A549 (cell line): ENCODE measurements at regions not wholly inside any gene's neighbourhood (a gene's known extent, or its start where the extent isn't known, plus 50 kb on each side); places are given as distances from the start of the nearest gene placed in this dataset.
A peak's percentile ranks its signal among the peaks of the same experiment; 100 is the strongest.

Source experiments
- ATAC-seq, 2 experiments: fragments of 200-7000 bp in 1 of 2; fragments of >200 bp in 1 of 2; cut with Nextera tagmentation in 1 of 2; cut with Tn5 transposase in 1 of 2; 3 replicates each; pipeline versions ENCODE4 v1.8.0 to v1.9.1; 2018 to 2020; ENCODE audit warnings: mild to moderate bottlenecking in 1 of 2, moderate library complexity in 1 of 2
- CTCF ChIA-PET: fragments of 300-600 bp; sonication (Branson Sonifier 250); formaldehyde crosslinking; extraction: SDS; loops from one replicate; lab custom pipeline; 2021; ENCODE audit warnings: antibody characterized with exemption, inconsistent platforms; lab: Yijun Ruan, JAX
- POLR2A ChIA-PET: fragments of 350-600 bp; formaldehyde crosslinking; extraction: SDS; loops from one replicate; lab custom pipeline; 2021; ENCODE audit warnings: antibody characterized with exemption, inconsistent platforms; lab: Yijun Ruan, JAX
- DNase-seq, 2 experiments: peaks; one replicate each; pipeline versions ENCODE4 v3.0.0 to v3.0.0-alpha.2; 2011 to 2016; ENCODE audit warnings: low read depth in 1 of 2, low spot score in 1 of 2
- FAIRE-seq: peaks from 2 replicates; lab custom pipeline; 2011; peaks lifted over from hg19 to GRCh38; lab: Jason Lieb, UNC
- H3K27ac ChIP-seq, 2 experiments: fragments of >200 bp; sonication (Bioruptor Twin); formaldehyde crosslinking; 3 replicates each; pipeline ENCODE4 v1.5.1; 2016 to 2017
- H3K4me1 ChIP-seq: fragments of >200 bp; sonication (Bioruptor Twin); formaldehyde crosslinking; 3 replicates; pipeline ENCODE4 v1.6.1; 2016
- H3K4me2 ChIP-seq: fragments of >200 bp; sonication (Bioruptor Twin); formaldehyde crosslinking; 3 replicates; pipeline ENCODE4 v1.6.1; 2016
- H3K4me3 ChIP-seq: fragments of >200 bp; sonication (Bioruptor Twin); formaldehyde crosslinking; 3 replicates; pipeline ENCODE4 v1.5.1; 2016
- H3K9me3 ChIP-seq: fragments of >200 bp; sonication (Bioruptor Twin); formaldehyde crosslinking; 3 replicates; pipeline ENCODE4 v1.6.1; 2016
- ATOH8 ChIP-seq: fragments of 250-450 bp; sonication (Bioruptor Pico); IDR thresholded peaks from 2 replicates; pipeline ENCODE4 v1.5.0; 2020; ENCODE audit warnings: low read depth, mild to moderate bottlenecking, moderate library complexity
- CEBPB ChIP-seq, 2 experiments: fragments of >200 bp in 1 of 2; sonication (Bioruptor Twin) in 1 of 2; formaldehyde crosslinking in 1 of 2; IDR thresholded peaks; 2 replicates each; pipeline ENCODE4 v1.6.1; 2012 to 2016
- CHD4 ChIP-seq: fragments of 200-600 bp; sonication (generic); IDR thresholded peaks from 2 replicates; pipeline ENCODE4 v1.6.1; 2016; ENCODE audit warnings: antibody characterized with exemption, mild to moderate bottlenecking, borderline replicate concordance
- CTCF ChIP-seq: fragments of >200 bp; sonication (Bioruptor Twin); formaldehyde crosslinking; IDR thresholded peaks from 3 replicates; pipeline ENCODE4 v1.5.1; 2016
- EHF ChIP-seq: fragments of 250-450 bp; sonication (Bioruptor Pico); IDR thresholded peaks from 2 replicates; pipeline ENCODE4 v1.5.0; 2020; ENCODE audit warnings: mild to moderate bottlenecking
- EHMT2 ChIP-seq: fragments of 200-600 bp; sonication (generic); IDR thresholded peaks from 2 replicates; pipeline ENCODE4 v1.6.1; 2016; ENCODE audit warnings: antibody characterized with exemption, low read depth, mild to moderate bottlenecking, moderate library complexity
- FOSL2 ChIP-seq, 2 experiments: fragments of 450-650 bp in 1 of 2; fragments of >200 bp in 1 of 2; sonication (Bioruptor Twin) in 1 of 2; formaldehyde crosslinking; IDR thresholded peaks; 2 replicates each; pipeline versions ENCODE4 v1.5.0 to v1.6.1; 2016 to 2020; ENCODE audit warnings: mild to moderate bottlenecking in 1 of 2, moderate library complexity in 1 of 2
- HDAC2 ChIP-seq: fragments of 200-600 bp; sonication (generic); IDR thresholded peaks from 2 replicates; pipeline ENCODE4 v1.6.1; 2016
- HOXA7 ChIP-seq: fragments of 250-450 bp; sonication (Bioruptor Pico); IDR thresholded peaks from 2 replicates; pipeline ENCODE4 v1.5.0; 2020; ENCODE audit warnings: mild to moderate bottlenecking, moderate library complexity
- HOXB5 ChIP-seq: fragments of 250-450 bp; sonication (Bioruptor Pico); IDR thresholded peaks from 2 replicates; pipeline ENCODE4 v1.5.0; 2020; ENCODE audit warnings: mild to moderate bottlenecking, moderate library complexity
- JUN ChIP-seq, 2 experiments: fragments of >200 bp; sonication (Bioruptor Twin); formaldehyde crosslinking; IDR thresholded peaks; 2 replicates in 1 of 2; 3 replicates in 1 of 2; pipeline ENCODE4 v1.6.1; 2016 to 2017
- NR3C1 ChIP-seq: fragments of >200 bp; sonication (Bioruptor Twin); formaldehyde crosslinking; IDR thresholded peaks from 3 replicates; pipeline ENCODE4 v1.6.1; 2017
- PHF8 ChIP-seq: fragments of 200-600 bp; sonication (generic); IDR thresholded peaks from 2 replicates; pipeline ENCODE4 v1.6.1; 2016; ENCODE audit warnings: low read depth, mild to moderate bottlenecking, antibody characterized with exemption, moderate library complexity, borderline replicate concordance
- POLR2AphosphoS2 ChIP-seq: conservative IDR thresholded peaks from 2 replicates; pipeline ENCODE4 v1.6.1; 2012; ENCODE audit warnings: low read length, improper control_type of control experiment, inconsistent platforms
- RARB ChIP-seq: fragments of 250-450 bp; sonication (Bioruptor Pico); IDR thresholded peaks from 2 replicates; pipeline ENCODE4 v1.8.0; 2021; ENCODE audit warnings: mild to moderate bottlenecking, moderate library complexity
- RCOR1 ChIP-seq: fragments of 150-350 bp; IDR thresholded peaks from 2 replicates; pipeline ENCODE4 v1.6.1; 2014; ENCODE audit warnings: antibody characterized with exemption, low read length, low read depth
- RNF2 ChIP-seq: fragments of 200-600 bp; sonication (generic); IDR thresholded peaks from 2 replicates; pipeline ENCODE4 v1.6.1; 2016; ENCODE audit warnings: low read depth, mild to moderate bottlenecking, antibody characterized with exemption, moderate library complexity, borderline replicate concordance
- USF2 ChIP-seq: fragments of 450-650 bp; IDR thresholded peaks from 2 replicates; pipeline ENCODE4 v1.6.1; 2014; ENCODE audit warnings: antibody characterized with exemption
- ZSCAN20 ChIP-seq: fragments of 250-450 bp; sonication (Bioruptor Pico); IDR thresholded peaks from 2 replicates; pipeline ENCODE4 v1.8.0; 2022; ENCODE audit warnings: mild to moderate bottlenecking, moderate library complexity
- WGBS: methylation state at CpG from one replicate; pipeline ENCODE4 v1.1.6; 2017; ENCODE audit errors: missing lambda C conversion rate; 5-methylcytosine and 5-hydroxymethylcytosine counted together
- TF ChIP-seq, protein P1 (sequence below): fragments of 250-450 bp; sonication (Bioruptor Pico); IDR thresholded peaks from 2 replicates; pipeline ENCODE4 v1.5.0; 2021; ENCODE audit warnings: mild to moderate bottlenecking, moderate library complexity, borderline replicate concordance
- TF ChIP-seq, protein P2 (sequence below): fragments of >200 bp; sonication (Bioruptor Twin); formaldehyde crosslinking; IDR thresholded peaks from 2 replicates; pipeline ENCODE4 v1.6.1; 2016
- TF ChIP-seq, protein P3 (sequence below): fragments of >200 bp; sonication (Bioruptor Twin); formaldehyde crosslinking; IDR thresholded peaks from 3 replicates; pipeline ENCODE4 v1.6.1; 2016
- TF ChIP-seq, protein P4 (sequence below): IDR thresholded peaks from 2 replicates; pipeline ENCODE4 v1.6.1; 2012; ENCODE audit warnings: low read depth, borderline replicate concordance
- TF ChIP-seq, protein P5 (sequence below): IDR thresholded peaks from 2 replicates; pipeline ENCODE4 v1.6.1; 2012

DNA sequence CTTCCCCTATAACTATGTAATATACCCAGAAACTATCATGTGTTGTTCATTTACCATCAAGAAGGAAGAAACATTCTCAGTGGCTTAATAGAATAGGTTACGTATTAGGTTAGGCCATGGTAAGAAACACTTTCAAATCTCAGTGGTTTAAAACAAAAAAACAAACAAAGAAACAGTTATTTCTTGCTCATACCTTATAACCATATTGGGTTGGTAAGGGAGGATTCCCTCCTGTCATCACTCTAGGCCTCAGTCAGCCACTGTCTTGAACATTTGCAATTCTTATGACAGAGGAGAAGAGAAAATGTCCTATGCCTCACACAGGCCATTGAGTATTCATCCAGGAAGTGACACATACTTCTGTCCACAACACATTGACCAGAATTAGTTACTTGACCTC, 727.7 kb upstream of the NECTIN3 start:
- 86% methylated on average over 1 of the region's 1 CpG for WGBS
- H3K4me3 ChIP-seq, result no peak overlapping the region
- peaks cover 33% of the 10 kb centered on the region for H3K4me1 ChIP-seq
- FAIRE-seq (no peak), DNase-seq (peak in 1 of 2 experiments; percentile 45), ATAC-seq (peak in 1 of 2 experiments; percentile 47; a peak in 3 of 6 replicates)
- no peak for TF ChIP-seq FOSL2 (IDR thresholded peaks at IDR 0.05)
- peak; percentile 18; the same call in 1 of the 2 replicates for TF ChIP-seq FOSL2 (CRISPR knock-in tag; IDR thresholded peaks at IDR 0.05)
- TF ChIP-seq CHD4, result no peak
- TF ChIP-seq USF2, result no peak
- TF ChIP-seq, protein P1, sequence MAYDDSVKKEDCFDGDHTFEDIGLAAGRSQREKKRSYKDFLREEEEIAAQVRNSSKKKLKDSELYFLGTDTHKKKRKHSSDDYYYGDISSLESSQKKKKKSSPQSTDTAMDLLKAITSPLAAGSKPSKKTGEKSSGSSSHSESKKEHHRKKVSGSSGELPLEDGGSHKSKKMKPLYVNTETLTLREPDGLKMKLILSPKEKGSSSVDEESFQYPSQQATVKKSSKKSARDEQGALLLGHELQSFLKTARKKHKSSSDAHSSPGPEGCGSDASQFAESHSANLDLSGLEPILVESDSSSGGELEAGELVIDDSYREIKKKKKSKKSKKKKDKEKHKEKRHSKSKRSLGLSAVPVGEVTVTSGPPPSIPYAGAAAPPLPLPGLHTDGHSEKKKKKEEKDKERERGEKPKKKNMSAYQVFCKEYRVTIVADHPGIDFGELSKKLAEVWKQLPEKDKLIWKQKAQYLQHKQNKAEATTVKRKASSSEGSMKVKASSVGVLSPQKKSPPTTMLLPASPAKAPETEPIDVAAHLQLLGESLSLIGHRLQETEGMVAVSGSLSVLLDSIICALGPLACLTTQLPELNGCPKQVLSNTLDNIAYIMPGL, result no peak
- TF ChIP-seq, protein P2, sequence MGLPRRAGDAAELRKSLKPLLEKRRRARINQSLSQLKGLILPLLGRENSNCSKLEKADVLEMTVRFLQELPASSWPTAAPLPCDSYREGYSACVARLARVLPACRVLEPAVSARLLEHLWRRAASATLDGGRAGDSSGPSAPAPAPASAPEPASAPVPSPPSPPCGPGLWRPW, result no peak
- H3K9me3 ChIP-seq, result peaks cover 2% of the 10 kb centered on the region; the same call in 1 of the 3 replicates
- peak overlapping the region; percentile 70; the same call in 2 of the 3 replicates for H3K4me2 ChIP-seq
- ChIA-PET POLR2A (no interaction called here), CTCF (no interaction called here)
- peak overlapping the region; percentile 84 to 90 for H3K27ac ChIP-seq

GRCh38 chr3:110344487-110344886, 727.1 kb upstream of the NECTIN3 start:
- Histone ChIP-seq H3K27ac (peak overlapping the region; percentile 84 to 90), H3K9me3 (no peaks in the 10 kb centered on the region), H3K4me3 (no peak overlapping the region)
- DNase-seq (no peak), FAIRE-seq (no peak)
- POLR2A ChIA-PET, result interaction anchor here (1.0 kb wide), 1 partner anchor 10 kb away, joined by 3 read pairs; no protein-coding TSS in a partner anchor
- TF ChIP-seq RCOR1 (no peak), PHF8 (no peak), JUN (IDR thresholded peaks at IDR 0.05) (no peak), HOXA7 (CRISPR knock-in tag) (no peak), ATOH8 (CRISPR knock-in tag) (no peak), FOSL2 (IDR thresholded peaks at IDR 0.05) (no peak), FOSL2 (CRISPR knock-in tag; IDR thresholded peaks at IDR 0.05) (no peak), CEBPB (IDR thresholded peaks at IDR 0.05) (no peak), RARB (CRISPR knock-in tag) (no peak), NR3C1 (no peak), EHMT2 (no peak), EHF (no peak), CTCF (no peak), ZSCAN20 (CRISPR knock-in tag) (no peak), HDAC2 (no peak), POLR2AphosphoS2 (no peak), HOXB5 (no peak), RNF2 (no peak)
- TF ChIP-seq, protein P3, sequence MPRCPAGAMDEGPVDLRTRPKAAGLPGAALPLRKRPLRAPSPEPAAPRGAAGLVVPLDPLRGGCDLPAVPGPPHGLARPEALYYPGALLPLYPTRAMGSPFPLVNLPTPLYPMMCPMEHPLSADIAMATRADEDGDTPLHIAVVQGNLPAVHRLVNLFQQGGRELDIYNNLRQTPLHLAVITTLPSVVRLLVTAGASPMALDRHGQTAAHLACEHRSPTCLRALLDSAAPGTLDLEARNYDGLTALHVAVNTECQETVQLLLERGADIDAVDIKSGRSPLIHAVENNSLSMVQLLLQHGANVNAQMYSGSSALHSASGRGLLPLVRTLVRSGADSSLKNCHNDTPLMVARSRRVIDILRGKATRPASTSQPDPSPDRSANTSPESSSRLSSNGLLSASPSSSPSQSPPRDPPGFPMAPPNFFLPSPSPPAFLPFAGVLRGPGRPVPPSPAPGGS, result no peak
- TF ChIP-seq, protein P4, sequence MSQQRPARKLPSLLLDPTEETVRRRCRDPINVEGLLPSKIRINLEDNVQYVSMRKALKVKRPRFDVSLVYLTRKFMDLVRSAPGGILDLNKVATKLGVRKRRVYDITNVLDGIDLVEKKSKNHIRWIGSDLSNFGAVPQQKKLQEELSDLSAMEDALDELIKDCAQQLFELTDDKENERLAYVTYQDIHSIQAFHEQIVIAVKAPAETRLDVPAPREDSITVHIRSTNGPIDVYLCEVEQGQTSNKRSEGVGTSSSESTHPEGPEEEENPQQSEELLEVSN, result no peak; the same call in 1 of the 2 replicates
- TF ChIP-seq, protein P5, sequence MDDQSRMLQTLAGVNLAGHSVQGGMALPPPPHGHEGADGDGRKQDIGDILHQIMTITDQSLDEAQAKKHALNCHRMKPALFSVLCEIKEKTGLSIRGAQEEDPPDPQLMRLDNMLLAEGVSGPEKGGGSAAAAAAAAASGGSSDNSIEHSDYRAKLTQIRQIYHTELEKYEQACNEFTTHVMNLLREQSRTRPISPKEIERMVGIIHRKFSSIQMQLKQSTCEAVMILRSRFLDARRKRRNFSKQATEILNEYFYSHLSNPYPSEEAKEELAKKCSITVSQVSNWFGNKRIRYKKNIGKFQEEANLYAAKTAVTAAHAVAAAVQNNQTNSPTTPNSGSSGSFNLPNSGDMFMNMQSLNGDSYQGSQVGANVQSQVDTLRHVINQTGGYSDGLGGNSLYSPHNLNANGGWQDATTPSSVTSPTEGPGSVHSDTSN, result no peak
- TF ChIP-seq, all 56 proteins: peak for 0
- CTCF ChIA-PET, result no interaction called here
- H3K4me2 ChIP-seq, result peak overlapping the region; percentile 70
- peak; percentile 27 to 49; a peak in 5 of 6 replicates for ATAC-seq
- H3K4me1 ChIP-seq, result peaks cover 33% of the 10 kb centered on the region
